Natural killer cell (primary cell): ENCODE measurements at regions not wholly inside any gene's neighbourhood (a gene's known extent, or its start where the extent isn't known, plus 50 kb on each side); places are given as distances from the start of the nearest gene placed in this dataset.

Experiments
- ATAC-seq, 3 donors: fragments of 150-1000 bp in 2 of 3; fragments of 200-7000 bp in 1 of 3; cut with Tn5 transposase; 1 replicate in 1 of 3; 2 replicates in 2 of 3; pipeline ENCODE4 v1.10.0; 2021; ENCODE audit warnings: mild to moderate bottlenecking in 2 of 3, moderate library complexity in 2 of 3
- DNase-seq, 2 donors: peaks; one replicate each; pipeline versions ENCODE4 v3.0.0 to v3.0.0-alpha.2; 2013 to 2021; ENCODE audit warnings: mixed read lengths in 1 of 2
- H3K27ac ChIP-seq: one replicate; pipeline ENCODE4 v1.5.1; 2013; ENCODE audit warnings: mild to moderate bottlenecking, low read length
- H3K27me3 ChIP-seq: one replicate; pipeline ENCODE4 v1.6.1; 2013; ENCODE audit warnings: low read length; ENCODE audit not compliant: control insufficient read depth, insufficient read depth
- H3K36me3 ChIP-seq: one replicate; pipeline ENCODE4 v1.6.1; 2013; ENCODE audit warnings: low read length; ENCODE audit not compliant: control insufficient read depth, insufficient read depth
- H3K4me1 ChIP-seq: one replicate; pipeline ENCODE4 v1.6.1; 2013; ENCODE audit warnings: low read length; ENCODE audit not compliant: control insufficient read depth, insufficient read depth
- H3K4me3 ChIP-seq: one replicate; pipeline ENCODE4 v1.5.1; 2013; ENCODE audit warnings: low read length
- H3K9me3 ChIP-seq: one replicate; pipeline ENCODE4 v1.6.1; 2013; ENCODE audit warnings: low read length; ENCODE audit not compliant: control insufficient read depth, insufficient read depth
- H3K27ac Mint-ChIP-seq, 2 donors: one replicate each; pipeline ENCODE4 v1.8.0; 2022; ENCODE audit warnings: mild to moderate bottlenecking in 2 of 2, mixed read lengths in 2 of 2, moderate library complexity in 1 of 2
- H3K27me3 Mint-ChIP-seq, 2 donors: one replicate each; pipeline ENCODE4 v1.8.0; 2022; ENCODE audit warnings: low read depth in 2 of 2, mixed read lengths in 2 of 2
- H3K36me3 Mint-ChIP-seq: one replicate; pipeline ENCODE4 v1.8.0; 2022; ENCODE audit warnings: mixed read lengths
- H3K4me1 Mint-ChIP-seq, 2 donors: one replicate each; pipeline ENCODE4 v1.8.0; 2022; ENCODE audit warnings: mixed read lengths in 2 of 2
- H3K4me3 Mint-ChIP-seq: one replicate; pipeline ENCODE4 v1.8.0; 2022; ENCODE audit warnings: mild to moderate bottlenecking, moderate library complexity, mixed read lengths
- H3K9me3 Mint-ChIP-seq, 2 donors: one replicate each; pipeline ENCODE4 v1.8.0; 2022; ENCODE audit warnings: mixed read lengths in 2 of 2
- CTCF ChIP-seq: fragments of 200-600 bp; IDR thresholded peaks from one replicate; pipeline ENCODE4 v1.8.0; 2022; ENCODE audit warnings: antibody characterized with exemption
- WGBS: methylation state at CpG from one replicate; pipeline ENCODE4 v1.1.7; 2013; ENCODE audit warnings: missing lambda C conversion rate; ENCODE audit not compliant: insufficient coverage; 5-methylcytosine and 5-hydroxymethylcytosine counted together
- intact Hi-C: fragments of 100-400 bp; cut with micrococcal nuclease; formaldehyde crosslinking; loops from one replicate; pipeline ENCODE4 v1.14.2; 2022

GRCh38 chr16:6641091-6641490 lies 691.6 kb upstream of the RBFOX1 start:
- WGBS, result 87% methylated on average over 10 of the region's 10 CpGs
- Mint-ChIP-seq H3K4me3 (no peak overlapping the region), H3K27me3 (peaks cover 0 to 5% of the 10 kb centered on the region in 2 donors), H3K9me3 (no peaks in the 10 kb centered on the region), H3K27ac (no peak overlapping the region), H3K4me1 (peaks cover 0 to 4% of the 10 kb centered on the region in 2 donors), H3K36me3 (no peaks in the 10 kb centered on the region)
- no peaks in the 10 kb centered on the region for H3K9me3 ChIP-seq
- DNase-seq, result no peak
- ATAC-seq, result no peak
- intact Hi-C loops, result no loop called here
- H3K36me3 ChIP-seq, result no peaks in the 10 kb centered on the region
- H3K4me1 ChIP-seq, result no peaks in the 10 kb centered on the region
- H3K4me3 ChIP-seq, result no peak overlapping the region
- TF ChIP-seq CTCF, result no peak
- H3K27me3 ChIP-seq, result no peaks in the 10 kb centered on the region
- no peak overlapping the region for H3K27ac ChIP-seq

- ATAC-seq (no peak), DNase-seq (no peak)
- TF ChIP-seq CTCF, result no peak
- WGBS, result 100% methylated on average over 1 of the region's 4 CpGs
- H3K36me3 ChIP-seq, result no peaks in the 10 kb centered on the region
- no peaks in the 10 kb centered on the region for H3K27me3 ChIP-seq
- H3K4me1 Mint-ChIP-seq, result no peaks in the 10 kb centered on the region
- H3K4me3 ChIP-seq, result no peak overlapping the region
- intact Hi-C loops, result no loop called here
- H3K36me3 Mint-ChIP-seq, result no peaks in the 10 kb centered on the region
- no peaks in the 10 kb centered on the region for H3K9me3 ChIP-seq
- H3K27me3 Mint-ChIP-seq, result no peaks in the 10 kb centered on the region
- H3K4me1 ChIP-seq, result no peaks in the 10 kb centered on the region
- no peaks in the 10 kb centered on the region for H3K9me3 Mint-ChIP-seq
- H3K27ac Mint-ChIP-seq, result no peak overlapping the region
- no peak overlapping the region for H3K4me3 Mint-ChIP-seq
- H3K27ac ChIP-seq, result no peak overlapping the region
Measured at GRCh38 chr16:6636457-6636856, 696.2 kb upstream of the RBFOX1 start.

GRCh38 chr16:6634151-6634550 lies 698.5 kb upstream of the RBFOX1 start:
- H3K4me3 Mint-ChIP-seq, result no peak overlapping the region
- intact Hi-C loops, result no loop called here
- H3K36me3 Mint-ChIP-seq, result no peaks in the 10 kb centered on the region

More at GRCh38 chr16:6634151-6634550, 698.5 kb upstream of the RBFOX1 start:
- Mint-ChIP-seq H3K4me1 (no peaks in the 10 kb centered on the region), H3K9me3 (peaks cover 4% of the 10 kb centered on the region in 2 donors), H3K27ac (no peak overlapping the region), H3K27me3 (peaks cover 0 to 3% of the 10 kb centered on the region in 2 donors)
- WGBS, result 91% methylated on average over 1 of the region's 3 CpGs
- H3K4me1 ChIP-seq, result no peaks in the 10 kb centered on the region
- DNase-seq (no peak), ATAC-seq (no peak)
- H3K27ac ChIP-seq, result no peak overlapping the region
- no peak for TF ChIP-seq CTCF
- no peaks in the 10 kb centered on the region for H3K36me3 ChIP-seq
- no peaks in the 10 kb centered on the region for H3K9me3 ChIP-seq
- no peaks in the 10 kb centered on the region for H3K27me3 ChIP-seq
- no peak overlapping the region for H3K4me3 ChIP-seq
